MV-4-11 (cell line): ENCODE measurements at regions not wholly inside any gene's neighbourhood (a gene's known extent, or its start where the extent isn't known, plus 50 kb on each side); places are given as distances from the start of the nearest gene placed in this dataset.

Experiments used
- DNase-seq: peaks from one replicate; lab custom pipeline; 2025; lab: John Stamatoyannopoulos, UW

DNA sequence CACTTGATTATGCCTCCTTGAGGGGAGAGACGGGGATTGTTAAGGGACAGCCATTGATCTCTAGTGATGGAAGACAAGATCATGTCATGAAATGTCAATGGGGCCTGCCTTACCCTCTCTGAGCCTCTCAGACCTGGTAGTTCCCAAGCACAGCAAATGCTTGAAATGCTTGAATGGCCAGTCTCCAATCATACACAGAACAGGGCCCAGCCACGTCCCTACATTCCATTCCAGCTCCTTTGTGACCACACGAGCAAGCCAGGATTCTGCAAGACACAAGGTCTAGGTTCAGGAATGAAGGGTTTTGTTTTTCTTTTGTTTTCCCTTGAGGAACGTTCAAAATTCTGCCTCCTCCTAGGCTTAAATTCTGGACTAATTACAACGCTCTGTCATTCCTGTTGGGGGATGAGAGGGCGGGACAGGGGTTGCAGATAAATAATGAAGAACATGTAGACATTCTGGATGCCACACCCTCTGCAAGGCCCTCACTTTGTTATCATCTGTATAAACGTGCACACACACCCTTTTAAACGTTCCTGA is 98.1 kb upstream of the YPEL5 start:
- DNase-seq, result no peak

DNA sequence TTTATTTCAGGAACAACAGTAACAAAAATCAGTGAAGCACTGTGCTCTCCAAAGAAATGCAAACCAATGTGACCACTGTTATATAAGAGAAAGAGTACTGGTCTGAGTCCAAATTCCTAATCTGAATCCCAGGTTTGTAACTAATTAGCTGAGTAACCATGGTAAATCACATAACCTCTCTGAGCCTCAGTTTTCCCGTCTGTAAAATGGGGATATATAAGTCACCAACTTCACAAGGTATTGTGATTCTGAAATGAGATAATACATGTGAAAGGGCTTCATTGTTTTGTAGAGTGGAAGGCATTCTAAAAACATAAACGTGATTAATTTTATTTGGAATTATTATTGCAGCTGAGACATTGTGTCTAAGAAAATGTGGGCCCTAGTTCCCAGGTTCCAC is 91.3 kb upstream of the YPEL5 start:
- DNase-seq, result no peak

DNA sequence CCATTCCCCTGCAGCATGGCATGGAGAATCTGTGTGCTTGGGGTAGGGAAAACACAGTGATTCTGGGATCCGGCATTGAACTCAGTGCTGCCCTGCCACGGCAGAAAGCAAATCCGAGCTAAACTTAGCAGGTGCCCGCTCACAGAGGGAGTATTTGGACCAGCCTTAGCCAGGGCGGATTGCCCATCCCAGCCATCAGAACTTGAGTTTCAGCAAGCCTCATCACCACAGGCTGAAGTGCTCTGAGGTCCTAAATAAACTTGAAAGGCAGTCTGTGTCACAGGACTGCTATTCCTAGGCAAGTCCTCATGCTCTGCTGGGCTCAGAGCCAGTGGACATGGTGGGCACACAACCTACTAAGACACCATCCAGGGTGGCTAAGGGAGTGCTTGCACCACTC is 86.2 kb upstream of the YPEL5 start:
- no peak for DNase-seq

DNA sequence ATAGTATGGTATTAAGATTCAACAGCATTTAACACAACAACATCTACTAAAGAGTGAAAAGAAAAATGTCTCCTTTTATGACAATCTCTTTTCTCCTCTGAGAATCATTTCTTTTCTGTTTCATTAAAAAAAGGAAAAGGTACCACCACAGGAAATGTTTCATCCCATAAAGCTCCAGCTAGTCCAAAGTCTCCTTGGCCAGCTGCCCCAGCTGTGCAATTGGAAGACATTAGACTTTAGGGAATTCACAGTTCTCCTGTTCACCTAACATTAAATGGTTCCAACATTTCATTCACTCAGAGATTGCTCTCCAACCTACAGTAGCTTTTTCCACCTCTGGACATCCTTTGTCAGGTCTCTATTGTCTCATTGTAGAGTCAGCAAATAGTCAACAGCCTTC is 78.7 kb upstream of the YPEL5 start:
- DNase-seq, result no peak

DNA sequence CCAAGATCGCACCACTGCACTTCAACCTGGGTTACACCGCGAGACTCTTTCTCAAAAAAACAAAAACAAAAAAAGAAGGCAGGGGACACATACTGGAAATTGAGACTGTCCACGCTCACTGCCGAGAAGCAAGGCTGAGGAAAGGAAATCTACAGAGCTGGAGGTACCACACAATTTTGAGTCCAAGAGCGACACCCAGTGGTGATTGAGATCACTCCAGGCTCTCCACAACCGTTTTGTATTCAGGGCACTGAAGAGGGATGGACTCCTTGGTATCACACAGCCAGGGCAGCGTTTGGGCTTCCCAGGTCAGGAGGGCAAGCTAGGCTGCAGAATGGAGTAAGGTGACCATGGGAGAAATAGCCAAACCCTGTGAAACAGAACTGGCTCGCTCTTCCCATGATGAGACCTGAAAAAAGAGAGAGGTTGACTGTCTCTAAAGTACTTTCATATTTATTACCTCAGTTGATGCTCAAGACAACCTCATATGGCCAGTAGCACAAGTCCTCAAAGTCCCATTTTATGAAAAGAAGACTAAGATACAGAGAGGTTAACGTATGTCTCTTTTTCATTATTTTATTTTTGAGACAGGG is 74.5 kb upstream of the YPEL5 start:
- peak; percentile 47 for DNase-seq

DNA sequence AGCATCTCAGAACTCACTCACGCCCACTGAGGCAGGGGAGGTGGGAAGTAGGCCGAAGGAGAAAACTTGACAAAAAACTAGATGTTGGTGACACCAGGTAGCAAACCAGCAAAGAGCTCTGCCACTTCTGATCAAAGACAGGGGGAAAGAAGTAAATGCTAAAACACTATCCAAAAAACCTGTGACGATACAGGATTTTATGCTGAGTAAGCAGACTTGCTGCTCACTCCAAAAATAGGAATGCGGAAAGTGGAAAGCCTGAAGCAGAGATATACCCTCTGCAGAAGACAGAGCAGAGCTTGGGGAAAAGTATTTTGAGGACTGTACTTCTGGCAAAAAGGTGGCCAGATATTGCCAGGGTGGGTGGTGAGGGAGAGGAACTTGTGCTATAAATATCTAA is 73.3 kb upstream of the YPEL5 start:
- DNase-seq, result no peak

DNA sequence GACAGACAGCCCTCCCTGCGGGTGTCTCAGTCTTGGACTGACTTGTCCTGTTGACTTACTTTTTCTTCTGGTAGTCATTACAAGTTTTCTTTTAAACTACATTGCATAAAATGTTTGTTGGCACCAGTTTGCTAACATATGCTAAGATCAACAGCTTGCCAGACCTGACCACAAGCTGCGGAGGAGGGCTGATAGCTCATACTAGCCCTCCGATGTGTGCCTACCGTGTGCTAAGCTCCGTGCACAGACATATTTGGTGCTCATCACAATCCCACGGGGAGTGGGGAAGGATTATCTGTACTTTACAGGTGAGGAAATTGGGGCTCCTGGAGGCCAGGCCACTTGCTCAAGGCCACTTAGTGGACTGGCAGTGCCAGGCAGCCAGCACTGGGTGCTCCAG is 72.8 kb upstream of the YPEL5 start:
- DNase-seq, result no peak

DNA sequence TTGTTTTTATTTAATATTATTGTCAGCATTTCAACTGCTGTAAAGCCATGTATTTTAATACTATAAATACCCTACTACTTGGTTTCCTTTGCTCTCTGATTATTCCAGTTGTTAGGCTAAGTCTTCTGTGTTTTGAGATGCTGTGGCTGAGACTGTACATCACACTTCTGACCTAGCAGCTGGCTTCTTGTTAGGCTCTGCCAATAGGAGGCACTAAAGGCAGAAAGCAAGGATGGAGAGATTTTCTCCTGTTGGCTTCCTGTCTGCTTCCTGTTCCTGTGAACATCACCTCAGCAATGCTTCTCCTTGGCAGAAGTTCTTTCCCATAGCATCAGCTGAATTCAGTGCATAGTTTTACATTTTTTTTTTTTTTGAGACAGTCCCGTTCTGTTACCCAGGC is 68.3 kb upstream of the YPEL5 start:
- DNase-seq, result no peak

DNA sequence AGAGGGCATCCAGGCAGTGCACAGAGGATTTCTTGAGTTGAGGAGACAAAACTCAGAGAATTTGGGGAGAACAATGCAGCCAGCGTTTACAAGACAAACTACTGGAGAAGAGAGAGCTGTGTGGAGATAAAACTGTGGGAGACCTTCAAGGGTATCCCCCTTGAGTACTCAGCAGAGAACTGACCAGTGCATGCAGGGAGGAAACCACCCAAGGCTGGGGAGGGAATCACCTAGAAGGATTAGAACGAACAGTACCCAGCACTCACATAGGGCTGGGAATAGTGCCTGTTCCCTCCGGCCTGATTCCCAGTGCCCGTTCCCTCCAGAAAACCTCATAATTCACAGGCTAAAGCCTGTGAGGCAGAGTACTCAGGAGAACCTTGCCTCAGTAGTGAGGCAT is 61.9 kb upstream of the YPEL5 start:
- no peak for DNase-seq

DNA sequence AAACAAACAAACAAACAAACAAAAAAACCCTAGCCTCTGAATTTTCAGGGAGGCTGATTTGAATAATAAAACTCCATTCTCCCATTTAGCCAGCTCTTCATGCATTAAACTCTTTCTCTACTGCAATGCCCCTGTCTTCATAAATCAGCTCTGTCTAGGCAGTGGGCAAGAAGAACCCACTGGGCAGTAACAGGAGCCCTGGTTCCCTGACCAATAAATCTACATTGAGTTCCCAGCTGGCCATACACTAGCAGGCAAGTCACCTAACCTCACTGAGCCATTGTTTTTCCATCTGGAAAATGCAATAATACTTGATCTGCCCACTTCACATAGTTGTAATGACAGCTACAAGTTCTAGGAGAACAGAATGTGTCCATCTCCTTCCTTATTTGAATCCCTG is 57.6 kb upstream of the YPEL5 start:
- no peak for DNase-seq

DNA sequence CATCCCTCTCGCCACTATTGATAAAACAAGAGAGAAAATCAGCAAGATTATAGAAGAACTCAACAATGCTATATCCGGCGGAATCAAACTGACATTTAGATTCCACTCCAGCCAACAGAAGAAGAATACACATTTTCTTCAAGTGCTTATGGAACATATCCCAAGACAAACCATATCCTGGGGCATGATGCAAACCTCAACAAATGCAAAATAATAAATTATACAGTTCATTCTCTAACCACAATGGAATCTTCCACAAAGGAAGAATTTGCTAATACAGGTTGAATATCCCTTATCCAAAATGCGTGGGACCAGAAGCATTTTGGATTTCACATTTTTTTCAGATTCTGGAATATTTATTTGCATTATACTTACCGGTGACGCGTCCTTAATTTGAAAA is 51.4 kb upstream of the YPEL5 start:
- no peak for DNase-seq

DNA sequence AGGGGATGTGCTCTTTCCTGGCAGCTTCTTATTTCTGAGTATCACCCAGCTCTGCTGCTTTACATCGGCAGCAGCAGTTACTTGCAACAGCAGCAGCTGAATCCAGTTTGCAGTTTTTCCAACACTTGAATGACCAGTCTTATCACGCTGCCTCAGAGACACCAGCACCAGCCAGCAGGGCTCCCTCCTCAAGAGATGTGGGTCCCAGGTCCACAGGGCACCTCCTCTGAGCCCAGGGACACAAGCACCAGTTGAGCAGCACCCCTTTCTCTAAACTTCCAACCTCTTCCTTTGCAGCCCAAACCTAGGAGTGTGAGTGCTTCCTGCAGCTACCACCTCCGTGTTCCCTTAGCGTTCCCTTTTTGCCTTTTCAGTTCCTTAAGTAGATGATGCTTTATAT is 50.4 kb upstream of the YPEL5 start:
- DNase-seq, result no peak
